ENCODE measurements at regions not wholly inside any gene's neighbourhood (a gene's known extent, or its start where the extent isn't known, plus 50 kb on each side); places are given as distances from the start of the nearest gene placed in this dataset.

GRCh38 chr4:119695216-119695615 lies 66.6 kb upstream of the PDE5A start:
- TF ChIP-seq CTCF (IDR thresholded peaks at IDR 0.05) = no peak
- no peak for TF ChIP-seq POLR2A (IDR thresholded peaks at IDR 0.05)
